ENCODE measurements at regions not wholly inside any gene's neighbourhood (a gene's known extent, or its start where the extent isn't known, plus 50 kb on each side); places are given as distances from the start of the nearest gene placed in this dataset.

- no peak for DNase-seq
- no peaks in the 10 kb centered on the region for H3K27me3 ChIP-seq (replicated peaks; ENCODE audit: control insufficient read depth, insufficient read depth, low read length, poor library complexity, severe bottlenecking)
- H3K4me3 ChIP-seq (ENCODE audit: insufficient read depth, low read depth, low read length, poor library complexity, severe bottlenecking), result no peak overlapping the region
- H3K36me3 ChIP-seq (ENCODE audit: control insufficient read depth, insufficient read depth, low read length), result no peaks in the 10 kb centered on the region
- no peaks in the 10 kb centered on the region for H3K4me1 ChIP-seq (ENCODE audit: control insufficient read depth, insufficient read depth, low read length, poor library complexity, severe bottlenecking)
- H3K9me3 ChIP-seq (ENCODE audit: control insufficient read depth, low read length), result no peaks in the 10 kb centered on the region
- no peak overlapping the region for H3K27ac ChIP-seq (ENCODE audit: insufficient read depth, low read length, poor library complexity, severe bottlenecking)
Observed at GRCh38 chr22:47798229-47798628, 1035.8 kb downstream of the TBC1D22A start.

- Histone ChIP-seq H3K27me3 (replicated peaks; ENCODE audit: control insufficient read depth, insufficient read depth, low read length, poor library complexity, severe bottlenecking) (no peaks in the 10 kb centered on the region), H3K4me1 (ENCODE audit: control insufficient read depth, insufficient read depth, low read length, poor library complexity, severe bottlenecking) (no peaks in the 10 kb centered on the region), H3K9me3 (ENCODE audit: control insufficient read depth, low read length) (no peaks in the 10 kb centered on the region), H3K36me3 (ENCODE audit: control insufficient read depth, insufficient read depth, low read length) (no peaks in the 10 kb centered on the region), H3K4me3 (ENCODE audit: insufficient read depth, low read depth, low read length, poor library complexity, severe bottlenecking) (no peak overlapping the region), H3K27ac (ENCODE audit: insufficient read depth, low read length, poor library complexity, severe bottlenecking) (no peak overlapping the region)
- no peak for DNase-seq
Observed at GRCh38 chr22:47797342-47797945, 1035.0 kb downstream of the TBC1D22A start.

- Histone ChIP-seq H3K36me3 (ENCODE audit: control insufficient read depth, insufficient read depth, low read length) (no peaks in the 10 kb centered on the region), H3K9me3 (ENCODE audit: control insufficient read depth, low read length) (no peaks in the 10 kb centered on the region)
- no peak for DNase-seq
Observed at GRCh38 chr22:47796128-47796908, 1033.9 kb downstream of the TBC1D22A start.

GRCh38 chr22:47795477-47796127, 1033.2 kb downstream of the TBC1D22A start:
- no peaks in the 10 kb centered on the region for H3K4me1 ChIP-seq (ENCODE audit: control insufficient read depth, insufficient read depth, low read length, poor library complexity, severe bottlenecking)
- DNase-seq, result no peak
- H3K9me3 ChIP-seq (ENCODE audit: control insufficient read depth, low read length), result no peaks in the 10 kb centered on the region
- no peak overlapping the region for H3K4me3 ChIP-seq (ENCODE audit: insufficient read depth, low read depth, low read length, poor library complexity, severe bottlenecking)
- H3K27ac ChIP-seq (ENCODE audit: insufficient read depth, low read length, poor library complexity, severe bottlenecking), result no peak overlapping the region
- no peaks in the 10 kb centered on the region for H3K36me3 ChIP-seq (ENCODE audit: control insufficient read depth, insufficient read depth, low read length)
- H3K27me3 ChIP-seq (replicated peaks; ENCODE audit: control insufficient read depth, insufficient read depth, low read length, poor library complexity, severe bottlenecking), result no peaks in the 10 kb centered on the region

More at GRCh38 chr22:47796128-47796908, 1033.9 kb downstream of the TBC1D22A start:
- Histone ChIP-seq H3K4me1 (ENCODE audit: control insufficient read depth, insufficient read depth, low read length, poor library complexity, severe bottlenecking) (no peaks in the 10 kb centered on the region), H3K27ac (ENCODE audit: insufficient read depth, low read length, poor library complexity, severe bottlenecking) (no peak overlapping the region), H3K27me3 (replicated peaks; ENCODE audit: control insufficient read depth, insufficient read depth, low read length, poor library complexity, severe bottlenecking) (no peaks in the 10 kb centered on the region), H3K4me3 (ENCODE audit: insufficient read depth, low read depth, low read length, poor library complexity, severe bottlenecking) (no peak overlapping the region)

- no peak for DNase-seq
- Histone ChIP-seq H3K36me3 (ENCODE audit: control insufficient read depth, insufficient read depth, low read length) (no peaks in the 10 kb centered on the region), H3K9me3 (ENCODE audit: control insufficient read depth, low read length) (no peaks in the 10 kb centered on the region), H3K27ac (ENCODE audit: insufficient read depth, low read length, poor library complexity, severe bottlenecking) (no peak overlapping the region), H3K4me1 (ENCODE audit: control insufficient read depth, insufficient read depth, low read length, poor library complexity, severe bottlenecking) (no peaks in the 10 kb centered on the region), H3K4me3 (ENCODE audit: insufficient read depth, low read depth, low read length, poor library complexity, severe bottlenecking) (no peak overlapping the region), H3K27me3 (replicated peaks; ENCODE audit: control insufficient read depth, insufficient read depth, low read length, poor library complexity, severe bottlenecking) (no peaks in the 10 kb centered on the region)
Observed at GRCh38 chr22:47794851-47795250, 1032.4 kb downstream of the TBC1D22A start.

- DNase-seq, result no peak
- Histone ChIP-seq H3K4me3 (ENCODE audit: insufficient read depth, low read depth, low read length, poor library complexity, severe bottlenecking) (no peak overlapping the region), H3K27me3 (replicated peaks; ENCODE audit: control insufficient read depth, insufficient read depth, low read length, poor library complexity, severe bottlenecking) (no peaks in the 10 kb centered on the region), H3K9me3 (ENCODE audit: control insufficient read depth, low read length) (no peaks in the 10 kb centered on the region), H3K4me1 (ENCODE audit: control insufficient read depth, insufficient read depth, low read length, poor library complexity, severe bottlenecking) (no peaks in the 10 kb centered on the region), H3K27ac (ENCODE audit: insufficient read depth, low read length, poor library complexity, severe bottlenecking) (no peak overlapping the region), H3K36me3 (ENCODE audit: control insufficient read depth, insufficient read depth, low read length) (no peaks in the 10 kb centered on the region)
Observed at GRCh38 chr22:47793304-47794101, 1031.1 kb downstream of the TBC1D22A start.

- Histone ChIP-seq H3K27ac (ENCODE audit: insufficient read depth, low read length, poor library complexity, severe bottlenecking) (no peak overlapping the region), H3K36me3 (ENCODE audit: control insufficient read depth, insufficient read depth, low read length) (no peaks in the 10 kb centered on the region), H3K4me1 (ENCODE audit: control insufficient read depth, insufficient read depth, low read length, poor library complexity, severe bottlenecking) (no peaks in the 10 kb centered on the region), H3K27me3 (replicated peaks; ENCODE audit: control insufficient read depth, insufficient read depth, low read length, poor library complexity, severe bottlenecking) (no peaks in the 10 kb centered on the region), H3K4me3 (ENCODE audit: insufficient read depth, low read depth, low read length, poor library complexity, severe bottlenecking) (no peak overlapping the region), H3K9me3 (ENCODE audit: control insufficient read depth, low read length) (no peaks in the 10 kb centered on the region)
- DNase-seq, result no peak
Observed at GRCh38 chr22:47789171-47789570, 1026.7 kb downstream of the TBC1D22A start.

- Histone ChIP-seq H3K27ac (ENCODE audit: insufficient read depth, low read length, poor library complexity, severe bottlenecking) (no peak overlapping the region), H3K4me1 (ENCODE audit: control insufficient read depth, insufficient read depth, low read length, poor library complexity, severe bottlenecking) (no peaks in the 10 kb centered on the region), H3K9me3 (ENCODE audit: control insufficient read depth, low read length) (no peaks in the 10 kb centered on the region), H3K36me3 (ENCODE audit: control insufficient read depth, insufficient read depth, low read length) (no peaks in the 10 kb centered on the region), H3K27me3 (replicated peaks; ENCODE audit: control insufficient read depth, insufficient read depth, low read length, poor library complexity, severe bottlenecking) (no peaks in the 10 kb centered on the region), H3K4me3 (ENCODE audit: insufficient read depth, low read depth, low read length, poor library complexity, severe bottlenecking) (no peak overlapping the region)
- no peak for DNase-seq
Observed at GRCh38 chr22:47788461-47788860, 1026.0 kb downstream of the TBC1D22A start.

GRCh38 chr22:47787501-47788227, 1025.2 kb downstream of the TBC1D22A start:
- no peak for DNase-seq
- H3K9me3 ChIP-seq (ENCODE audit: control insufficient read depth, low read length), result no peaks in the 10 kb centered on the region
- no peaks in the 10 kb centered on the region for H3K36me3 ChIP-seq (ENCODE audit: control insufficient read depth, insufficient read depth, low read length)
- no peaks in the 10 kb centered on the region for H3K27me3 ChIP-seq (replicated peaks; ENCODE audit: control insufficient read depth, insufficient read depth, low read length, poor library complexity, severe bottlenecking)
- no peak overlapping the region for H3K27ac ChIP-seq (ENCODE audit: insufficient read depth, low read length, poor library complexity, severe bottlenecking)
- no peak overlapping the region for H3K4me3 ChIP-seq (ENCODE audit: insufficient read depth, low read depth, low read length, poor library complexity, severe bottlenecking)
- no peaks in the 10 kb centered on the region for H3K4me1 ChIP-seq (ENCODE audit: control insufficient read depth, insufficient read depth, low read length, poor library complexity, severe bottlenecking)
